HAP-1 (cell line): ENCODE measurements at regions not wholly inside any gene's neighbourhood (a gene's known extent, or its start where the extent isn't known, plus 50 kb on each side); places are given as distances from the start of the nearest gene placed in this dataset.

Source experiments
- DNase-seq, 2 experiments: peaks; one replicate each; pipeline ENCODE4 v3.0.0-alpha.2; 2016 to 2020; ENCODE audit warnings: low spot score in 2 of 2
- H3K27me3 ChIP-seq: fragments of 250-450 bp; sonication (Bioruptor Pico); 2 replicates; pipeline ENCODE4 v1.5.1; 2020; ENCODE audit warnings: low read depth, mild to moderate bottlenecking, moderate library complexity
- H3K36me3 ChIP-seq: fragments of 250-450 bp; sonication (Bioruptor Pico); replicated peaks from 2 replicates; pipeline ENCODE4 v1.5.1; 2020; ENCODE audit warnings: mild to moderate bottlenecking
- H3K4me1 ChIP-seq: fragments of 250-450 bp; sonication (Bioruptor Pico); 2 replicates; pipeline ENCODE4 v1.5.1; 2020; ENCODE audit warnings: mild to moderate bottlenecking
- H3K4me3 ChIP-seq: fragments of 250-450 bp; sonication (Bioruptor Pico); 2 replicates; pipeline ENCODE4 v1.5.1; 2020; ENCODE audit warnings: mild to moderate bottlenecking, moderate library complexity
- H3K9me3 ChIP-seq: fragments of 250-450 bp; sonication (Bioruptor Pico); 2 replicates; pipeline ENCODE4 v1.5.1; 2020; ENCODE audit warnings: mild to moderate bottlenecking, moderate library complexity
- in situ Hi-C: fragments of 300-500 bp; cut with MboI; formaldehyde crosslinking; loops from 3 replicates; pipeline ENCODE4 v1.14.3; 2020; ENCODE audit warnings: low sequenced_read_pairs, inconsistent platforms, mixed read lengths

GRCh38 chr1:216921866-216922265, 198.6 kb upstream of the ESRRG start:
- in situ Hi-C loops, result no loop called here

GRCh38 chr1:216919060-216919970, 196.1 kb upstream of the ESRRG start:
- in situ Hi-C loops, result no loop called here
- H3K27me3 ChIP-seq, result no peaks in the 10 kb centered on the region
- DNase-seq, result no peak
- H3K4me1 ChIP-seq, result no peaks in the 10 kb centered on the region
- no peaks in the 10 kb centered on the region for H3K36me3 ChIP-seq
- no peaks in the 10 kb centered on the region for H3K9me3 ChIP-seq
- H3K4me3 ChIP-seq, result no peak overlapping the region

More at GRCh38 chr1:216921866-216922265, 198.6 kb upstream of the ESRRG start:
- H3K4me1 ChIP-seq, result peaks cover 10% of the 10 kb centered on the region
- H3K4me3 ChIP-seq, result no peak overlapping the region
- no peaks in the 10 kb centered on the region for H3K27me3 ChIP-seq
- H3K36me3 ChIP-seq, result no peaks in the 10 kb centered on the region
- DNase-seq, result no peak
- no peaks in the 10 kb centered on the region for H3K9me3 ChIP-seq

- no peak for DNase-seq
- Histone ChIP-seq H3K9me3 (no peaks in the 10 kb centered on the region), H3K4me1 (no peaks in the 10 kb centered on the region), H3K36me3 (no peaks in the 10 kb centered on the region), H3K27me3 (no peaks in the 10 kb centered on the region), H3K4me3 (no peak overlapping the region)
- in situ Hi-C loops, result no loop called here
Measured at GRCh38 chr1:216916890-216917438, 193.7 kb upstream of the ESRRG start.

GRCh38 chr1:216914974-216915373, 191.7 kb upstream of the ESRRG start:
- H3K4me1 ChIP-seq, result peaks cover 8% of the 10 kb centered on the region
- DNase-seq, result no peak
- H3K4me3 ChIP-seq, result no peak overlapping the region
- H3K36me3 ChIP-seq, result no peaks in the 10 kb centered on the region
- H3K27me3 ChIP-seq, result no peaks in the 10 kb centered on the region
- in situ Hi-C loops, result no loop called here
- H3K9me3 ChIP-seq, result no peaks in the 10 kb centered on the region

GRCh38 chr1:216913976-216914375, 190.7 kb upstream of the ESRRG start:
- DNase-seq, result no peak
- Histone ChIP-seq H3K36me3 (no peaks in the 10 kb centered on the region), H3K9me3 (no peaks in the 10 kb centered on the region), H3K4me1 (peaks cover 11% of the 10 kb centered on the region), H3K27me3 (no peaks in the 10 kb centered on the region), H3K4me3 (no peak overlapping the region)
- in situ Hi-C loops, result no loop called here

GRCh38 chr1:216910081-216910840, 187.0 kb upstream of the ESRRG start:
- no peaks in the 10 kb centered on the region for H3K9me3 ChIP-seq
- no peaks in the 10 kb centered on the region for H3K36me3 ChIP-seq
- no peak overlapping the region for H3K4me3 ChIP-seq
- no peaks in the 10 kb centered on the region for H3K27me3 ChIP-seq
- peaks cover 11% of the 10 kb centered on the region for H3K4me1 ChIP-seq
- peak; percentile 58 to 78 for DNase-seq
- in situ Hi-C loops, result no loop called here

- H3K9me3 ChIP-seq, result no peaks in the 10 kb centered on the region
- no peaks in the 10 kb centered on the region for H3K36me3 ChIP-seq
- in situ Hi-C loops, result no loop called here
- DNase-seq, result no peak
- peaks cover 11% of the 10 kb centered on the region for H3K4me1 ChIP-seq
- no peaks in the 10 kb centered on the region for H3K27me3 ChIP-seq
- H3K4me3 ChIP-seq, result no peak overlapping the region
Measured at GRCh38 chr1:216908126-216908525, 184.9 kb upstream of the ESRRG start.

GRCh38 chr1:216907100-216907499, 183.9 kb upstream of the ESRRG start:
- Histone ChIP-seq H3K36me3 (no peaks in the 10 kb centered on the region), H3K4me1 (peaks cover 11% of the 10 kb centered on the region), H3K27me3 (no peaks in the 10 kb centered on the region), H3K4me3 (no peak overlapping the region), H3K9me3 (no peaks in the 10 kb centered on the region)
- in situ Hi-C loops, result no loop called here
- DNase-seq, result no peak

- Histone ChIP-seq H3K9me3 (no peaks in the 10 kb centered on the region), H3K27me3 (no peaks in the 10 kb centered on the region), H3K4me1 (peaks cover 11% of the 10 kb centered on the region), H3K36me3 (no peaks in the 10 kb centered on the region), H3K4me3 (no peak overlapping the region)
- DNase-seq, result no peak
- in situ Hi-C loops, result no loop called here
Measured at GRCh38 chr1:216905781-216906180, 182.6 kb upstream of the ESRRG start.

GRCh38 chr1:216905137-216905536, 181.9 kb upstream of the ESRRG start:
- in situ Hi-C loops, result no loop called here

GRCh38 chr1:216904471-216904870, 181.2 kb upstream of the ESRRG start:
- in situ Hi-C loops, result no loop called here
- no peaks in the 10 kb centered on the region for H3K27me3 ChIP-seq
- no peak overlapping the region for H3K4me3 ChIP-seq
- H3K9me3 ChIP-seq, result no peaks in the 10 kb centered on the region
- DNase-seq, result no peak
- H3K4me1 ChIP-seq, result no peaks in the 10 kb centered on the region
- no peaks in the 10 kb centered on the region for H3K36me3 ChIP-seq

More at GRCh38 chr1:216905137-216905536, 181.9 kb upstream of the ESRRG start:
- H3K4me1 ChIP-seq, result peaks cover 5% of the 10 kb centered on the region
- H3K9me3 ChIP-seq, result no peaks in the 10 kb centered on the region
- no peak overlapping the region for H3K4me3 ChIP-seq
- H3K36me3 ChIP-seq, result no peaks in the 10 kb centered on the region
- DNase-seq, result no peak
- no peaks in the 10 kb centered on the region for H3K27me3 ChIP-seq

GRCh38 chr1:216903382-216903740, 180.1 kb upstream of the ESRRG start:
- Histone ChIP-seq H3K36me3 (no peaks in the 10 kb centered on the region), H3K4me3 (no peak overlapping the region), H3K4me1 (no peaks in the 10 kb centered on the region), H3K27me3 (no peaks in the 10 kb centered on the region), H3K9me3 (no peaks in the 10 kb centered on the region)
- DNase-seq, result no peak
- in situ Hi-C loops, result no loop called here

GRCh38 chr1:216902669-216903381, 179.6 kb upstream of the ESRRG start:
- Histone ChIP-seq H3K4me3 (no peak overlapping the region), H3K36me3 (no peaks in the 10 kb centered on the region), H3K9me3 (no peaks in the 10 kb centered on the region), H3K4me1 (no peaks in the 10 kb centered on the region), H3K27me3 (no peaks in the 10 kb centered on the region)
- no peak for DNase-seq
- in situ Hi-C loops, result no loop called here
